Erythroblast (primary cell): ENCODE measurements at regions not wholly inside any gene's neighbourhood (a gene's known extent, or its start where the extent isn't known, plus 50 kb on each side); places are given as distances from the start of the nearest gene placed in this dataset.

Experiments used
- GATA1 ChIP-seq: IDR thresholded peaks from 2 replicates; pipeline ENCODE4 v1.6.1; 2011; ENCODE audit warnings: low read depth, mild to moderate bottlenecking, control low read depth, low read length, moderate library complexity
- POLR2A ChIP-seq: IDR thresholded peaks from 2 replicates; pipeline ENCODE4 v1.6.1; 2011; ENCODE audit warnings: mild to moderate bottlenecking, low read length

- TF ChIP-seq POLR2A (no peak), GATA1 (no peak)
These were observed 106.9 kb upstream of the OR4E1 start for GRCh38 chr14:21780429-21781084.
